Mesothelial cell of epicardium (in vitro differentiated cells): ENCODE measurements at regions not wholly inside any gene's neighbourhood (a gene's known extent, or its start where the extent isn't known, plus 50 kb on each side); places are given as distances from the start of the nearest gene placed in this dataset.

ENCODE experiments used
- DNase-seq, 2 experiments: peaks; one replicate each; pipeline ENCODE4 v3.0.0; 2021; ENCODE audit warnings: low spot score in 2 of 2; ENCODE audit not compliant: unreplicated experiment in 2 of 2
- H3K27ac Mint-ChIP-seq: 2 replicates; pipeline ENCODE4 v1.8.0; 2021; ENCODE audit warnings: mixed read lengths
- H3K27me3 Mint-ChIP-seq: 2 replicates; pipeline ENCODE4 v1.8.0; 2021; ENCODE audit warnings: low read depth, mixed read lengths
- H3K36me3 Mint-ChIP-seq: 2 replicates; pipeline ENCODE4 v1.8.0; 2021; ENCODE audit warnings: mixed read lengths
- H3K4me1 Mint-ChIP-seq: 2 replicates; pipeline ENCODE4 v1.8.0; 2021; ENCODE audit warnings: mixed read lengths
- H3K4me3 Mint-ChIP-seq: 2 replicates; pipeline ENCODE4 v1.8.0; 2021; ENCODE audit warnings: mild to moderate bottlenecking, moderate library complexity, mixed read lengths
- H3K9me3 Mint-ChIP-seq: 2 replicates; pipeline ENCODE4 v1.8.0; 2021; ENCODE audit warnings: mixed read lengths
- TF ChIP-seq, protein P1 (sequence below): fragments of 200-600 bp; sonication (generic); IDR thresholded peaks from one replicate; pipeline ENCODE4 v1.5.0; 2021; ENCODE audit warnings: antibody characterized with exemption; ENCODE audit not compliant: unreplicated experiment

DNA sequence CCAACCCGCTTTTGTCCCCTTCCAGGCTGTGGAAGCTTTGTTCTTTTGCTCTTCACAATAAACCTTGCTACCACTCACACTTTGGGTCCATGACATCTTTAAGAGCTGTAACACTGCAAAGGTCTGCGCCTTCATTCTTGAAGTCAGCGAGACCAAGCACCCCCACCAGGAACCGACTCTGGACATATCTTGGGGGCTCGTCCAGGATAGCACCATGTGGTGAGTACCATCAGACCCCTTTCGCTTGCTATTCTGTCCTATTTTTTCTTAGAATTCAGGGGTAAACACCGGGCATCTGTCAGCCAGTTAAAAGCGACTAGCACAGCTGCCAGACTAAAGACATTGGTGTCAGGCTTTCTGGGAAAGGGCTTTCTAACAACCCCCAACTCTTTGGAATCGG is 137.6 kb upstream of the PPFIA2 start:
- no peaks in the 10 kb centered on the region for H3K27me3 Mint-ChIP-seq
- H3K36me3 Mint-ChIP-seq = peaks cover 3% of the 10 kb centered on the region
- peaks cover 50% of the 10 kb centered on the region for H3K9me3 Mint-ChIP-seq
- TF ChIP-seq, protein P1, sequence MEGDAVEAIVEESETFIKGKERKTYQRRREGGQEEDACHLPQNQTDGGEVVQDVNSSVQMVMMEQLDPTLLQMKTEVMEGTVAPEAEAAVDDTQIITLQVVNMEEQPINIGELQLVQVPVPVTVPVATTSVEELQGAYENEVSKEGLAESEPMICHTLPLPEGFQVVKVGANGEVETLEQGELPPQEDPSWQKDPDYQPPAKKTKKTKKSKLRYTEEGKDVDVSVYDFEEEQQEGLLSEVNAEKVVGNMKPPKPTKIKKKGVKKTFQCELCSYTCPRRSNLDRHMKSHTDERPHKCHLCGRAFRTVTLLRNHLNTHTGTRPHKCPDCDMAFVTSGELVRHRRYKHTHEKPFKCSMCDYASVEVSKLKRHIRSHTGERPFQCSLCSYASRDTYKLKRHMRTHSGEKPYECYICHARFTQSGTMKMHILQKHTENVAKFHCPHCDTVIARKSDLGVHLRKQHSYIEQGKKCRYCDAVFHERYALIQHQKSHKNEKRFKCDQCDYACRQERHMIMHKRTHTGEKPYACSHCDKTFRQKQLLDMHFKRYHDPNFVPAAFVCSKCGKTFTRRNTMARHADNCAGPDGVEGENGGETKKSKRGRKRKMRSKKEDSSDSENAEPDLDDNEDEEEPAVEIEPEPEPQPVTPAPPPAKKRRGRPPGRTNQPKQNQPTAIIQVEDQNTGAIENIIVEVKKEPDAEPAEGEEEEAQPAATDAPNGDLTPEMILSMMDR = no peak
- DNase-seq = no peak
- no peaks in the 10 kb centered on the region for H3K4me1 Mint-ChIP-seq
- no peak overlapping the region for H3K4me3 Mint-ChIP-seq
- no peak overlapping the region for H3K27ac Mint-ChIP-seq

GRCh38 chr12:81888961-81889360 is 129.8 kb upstream of the PPFIA2 start:
- peaks cover 12% of the 10 kb centered on the region for H3K4me1 Mint-ChIP-seq
- no peaks in the 10 kb centered on the region for H3K27me3 Mint-ChIP-seq
- TF ChIP-seq, protein P1 = no peak
- DNase-seq = no peak
- H3K27ac Mint-ChIP-seq = peak overlapping the region; percentile 49
- no peak overlapping the region for H3K4me3 Mint-ChIP-seq
- peaks cover 17% of the 10 kb centered on the region for H3K9me3 Mint-ChIP-seq
- H3K36me3 Mint-ChIP-seq = no peaks in the 10 kb centered on the region

DNA sequence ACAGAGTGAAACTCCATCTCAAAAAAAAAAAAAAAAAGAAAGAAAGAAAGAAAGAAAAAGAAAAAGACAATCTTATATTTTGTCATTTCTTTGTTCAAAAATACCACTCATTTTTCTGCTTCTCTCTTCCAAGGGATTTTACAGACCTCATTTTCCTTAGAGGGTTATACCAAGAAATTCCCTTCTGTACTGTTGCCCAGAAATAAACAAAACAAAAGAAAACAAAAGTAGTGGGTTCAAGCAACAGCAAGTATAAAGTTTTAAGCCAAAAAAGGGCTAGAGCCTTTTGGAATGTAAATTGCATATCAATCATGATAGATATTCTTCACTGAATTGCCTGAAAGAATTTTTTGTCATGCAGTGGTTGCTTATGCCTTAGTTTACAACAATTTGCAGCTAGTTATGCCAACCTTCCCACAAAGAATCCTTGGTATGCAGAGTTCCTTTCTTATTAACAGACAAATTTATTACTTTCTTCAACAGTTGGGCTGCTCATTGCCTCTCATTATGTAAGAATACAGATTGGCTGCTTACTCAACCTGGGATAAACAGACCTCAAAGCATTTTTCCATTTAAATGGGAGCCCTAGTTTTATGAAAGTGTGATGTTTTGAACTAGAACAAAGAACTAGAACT is 129.1 kb upstream of the PPFIA2 start:
- Mint-ChIP-seq H3K4me3 (no peak overlapping the region), H3K9me3 (peaks cover 17% of the 10 kb centered on the region), H3K27me3 (no peaks in the 10 kb centered on the region), H3K4me1 (peaks cover 12% of the 10 kb centered on the region), H3K27ac (peak overlapping the region; percentile 49), H3K36me3 (no peaks in the 10 kb centered on the region)
- TF ChIP-seq, protein P1 = no peak
- DNase-seq = no peak

DNA sequence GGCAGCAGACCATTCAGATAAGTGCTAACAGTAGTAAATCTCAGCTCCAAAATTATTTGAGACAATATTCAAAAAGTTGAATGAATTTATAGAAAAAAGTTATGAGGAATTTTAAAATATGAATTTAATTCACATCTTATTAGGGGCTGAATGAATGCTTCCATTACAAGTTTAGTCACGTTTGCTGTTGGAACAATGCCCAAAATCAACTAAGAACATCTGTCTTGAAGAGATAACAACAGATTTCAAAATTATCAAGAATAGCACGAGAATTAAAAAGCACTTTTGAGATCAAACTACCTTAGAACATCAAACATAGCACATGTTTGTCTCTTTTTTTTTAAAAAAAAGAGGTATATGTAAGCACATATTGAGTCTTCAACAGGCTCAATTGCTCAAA is 115.4 kb upstream of the PPFIA2 start:
- no peaks in the 10 kb centered on the region for H3K36me3 Mint-ChIP-seq
- TF ChIP-seq, protein P1 = no peak
- H3K4me1 Mint-ChIP-seq = no peaks in the 10 kb centered on the region
- H3K4me3 Mint-ChIP-seq = no peak overlapping the region
- no peak overlapping the region for H3K27ac Mint-ChIP-seq
- H3K27me3 Mint-ChIP-seq = no peaks in the 10 kb centered on the region
- H3K9me3 Mint-ChIP-seq = peaks cover 4% of the 10 kb centered on the region
- DNase-seq = no peak

- TF ChIP-seq, protein P1 = no peak
- H3K4me1 Mint-ChIP-seq = no peaks in the 10 kb centered on the region
- no peak for DNase-seq
- no peaks in the 10 kb centered on the region for H3K36me3 Mint-ChIP-seq
- H3K27ac Mint-ChIP-seq = no peak overlapping the region
- H3K27me3 Mint-ChIP-seq = no peaks in the 10 kb centered on the region
- H3K9me3 Mint-ChIP-seq = peaks cover 4% of the 10 kb centered on the region
- no peak overlapping the region for H3K4me3 Mint-ChIP-seq
These were observed 115.0 kb upstream of the PPFIA2 start for GRCh38 chr12:81874166-81874565.

DNA sequence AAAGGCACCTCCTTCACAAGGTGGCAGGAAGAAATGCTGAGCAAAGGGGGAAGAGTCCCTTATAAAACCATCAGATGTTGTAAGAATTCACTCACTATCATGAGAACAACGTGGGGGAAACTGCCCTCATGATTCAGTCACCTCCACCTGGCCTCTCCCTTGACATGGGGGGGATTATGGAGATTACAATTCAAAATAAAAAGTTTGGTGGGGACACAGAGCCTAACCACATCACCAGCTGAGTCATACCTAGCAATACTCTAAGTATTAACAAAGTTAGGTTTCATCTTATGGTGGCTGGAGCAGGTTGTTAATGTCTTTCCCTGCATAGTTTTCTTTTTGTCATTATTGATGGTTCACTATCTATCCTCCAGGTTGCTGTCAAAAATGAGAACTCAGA is 113.2 kb upstream of the PPFIA2 start:
- Mint-ChIP-seq H3K27ac (no peak overlapping the region), H3K9me3 (peaks cover 4% of the 10 kb centered on the region), H3K27me3 (no peaks in the 10 kb centered on the region), H3K4me1 (no peaks in the 10 kb centered on the region), H3K36me3 (no peaks in the 10 kb centered on the region), H3K4me3 (no peak overlapping the region)
- no peak for DNase-seq
- TF ChIP-seq, protein P1 = no peak
